ENCODE measurements at regions not wholly inside any gene's neighbourhood (a gene's known extent, or its start where the extent isn't known, plus 50 kb on each side); places are given as distances from the start of the nearest gene placed in this dataset.

DNA sequence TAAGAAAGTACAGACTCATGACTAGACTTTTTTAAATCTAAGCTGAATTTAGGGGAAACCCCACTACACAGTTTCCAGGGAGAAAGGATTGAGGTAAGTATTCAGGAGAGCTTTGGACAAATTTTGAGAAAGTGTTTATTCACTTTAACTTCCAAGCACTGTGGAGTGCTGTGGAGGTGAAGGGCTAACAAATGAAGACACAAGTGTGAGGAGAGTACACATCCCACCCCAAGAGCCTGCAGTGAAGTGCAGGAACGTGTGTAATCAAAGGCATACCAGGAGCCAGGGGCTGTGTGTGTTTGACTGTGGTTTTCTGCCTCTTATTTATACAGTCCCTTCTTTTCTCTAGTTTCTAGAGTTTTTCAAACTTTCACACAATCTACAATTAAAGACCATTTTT lies 118.3 kb downstream of the CMPK2 start (continued):
- TF ChIP-seq, protein P1, sequence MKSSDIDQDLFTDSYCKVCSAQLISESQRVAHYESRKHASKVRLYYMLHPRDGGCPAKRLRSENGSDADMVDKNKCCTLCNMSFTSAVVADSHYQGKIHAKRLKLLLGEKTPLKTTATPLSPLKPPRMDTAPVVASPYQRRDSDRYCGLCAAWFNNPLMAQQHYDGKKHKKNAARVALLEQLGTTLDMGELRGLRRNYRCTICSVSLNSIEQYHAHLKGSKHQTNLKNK (CRISPR knock-in tag; IDR thresholded peaks at IDR 0.05) = no peak
- no peak for TF ChIP-seq CREB1 (CRISPR knock-in tag; IDR thresholded peaks at IDR 0.05)
- TF ChIP-seq ZNF138 (CRISPR knock-in tag; conservative IDR thresholded peaks at IDR 0.05) = no peak
- no peak for TF ChIP-seq MAX (CRISPR knock-in tag; IDR thresholded peaks at IDR 0.05)
- TF ChIP-seq NR3C1 (CRISPR knock-in tag; conservative IDR thresholded peaks at IDR 0.05; ENCODE audit: low read depth) = no peak
- TF ChIP-seq HMGA2 (CRISPR knock-in tag; IDR thresholded peaks at IDR 0.05) = no peak
- TF ChIP-seq ZNF423 (CRISPR knock-in tag; IDR thresholded peaks at IDR 0.05) = no peak
- TF ChIP-seq FOXK1 (CRISPR knock-in tag; IDR thresholded peaks at IDR 0.05) = no peak
- TF ChIP-seq AFF4 (CRISPR knock-in tag; IDR thresholded peaks at IDR 0.05; ENCODE audit: borderline replicate concordance) = no peak
- no peak for TF ChIP-seq CREM (CRISPR knock-in tag; IDR thresholded peaks at IDR 0.05)
- no peak for TF ChIP-seq FOXJ3 (CRISPR knock-in tag; IDR thresholded peaks at IDR 0.05; ENCODE audit: borderline replicate concordance)
- no peak for TF ChIP-seq IRF2 (CRISPR knock-in tag; IDR thresholded peaks at IDR 0.05; ENCODE audit: borderline replicate concordance, low read depth)
- no peak for TF ChIP-seq EMX1 (CRISPR knock-in tag; IDR thresholded peaks at IDR 0.05)
- no peak for TF ChIP-seq TP53 (CRISPR knock-in tag; IDR thresholded peaks at IDR 0.05)

GRCh38 chr2:6748406-6749067 lies 117.2 kb downstream of the CMPK2 start:
- POLR2A ChIA-PET = no interaction called here
- Mint-ChIP-seq H3K27me3 (ENCODE audit: low read depth) (peaks cover 16% of the 10 kb centered on the region), H3K36me3 (peaks cover 69% of the 10 kb centered on the region), H3K4me1 (no peaks in the 10 kb centered on the region), H3K9me3 (peaks cover 84% of the 10 kb centered on the region), H3K27ac (no peak overlapping the region), H3K4me3 (no peak overlapping the region)
- no peak for DNase-seq (ENCODE audit: low spot score)
- no peak for ATAC-seq
- CTCF ChIA-PET = no interaction called here
- TF ChIP-seq ZNF416 (CRISPR knock-in tag; IDR thresholded peaks at IDR 0.05) (no peak), E2F4 (CRISPR knock-in tag; IDR thresholded peaks at IDR 0.05; ENCODE audit: borderline replicate concordance, low read depth) (no peak), ZNF396 (CRISPR knock-in tag; IDR thresholded peaks at IDR 0.05; ENCODE audit: borderline replicate concordance) (no peak), E2F5 (CRISPR knock-in tag; IDR thresholded peaks at IDR 0.05) (no peak), ZNF232 (CRISPR knock-in tag; IDR thresholded peaks at IDR 0.05) (no peak), MYBL2 (CRISPR knock-in tag; IDR thresholded peaks at IDR 0.05) (no peak), ZNF263 (CRISPR knock-in tag; IDR thresholded peaks at IDR 0.05; ENCODE audit: low read depth) (no peak), SOX15 (CRISPR knock-in tag; IDR thresholded peaks at IDR 0.05) (no peak), GRHL2 (CRISPR knock-in tag; IDR thresholded peaks at IDR 0.05; ENCODE audit: insufficient replicate concordance, severe bottlenecking) (no peak), NFYB (CRISPR knock-in tag; conservative IDR thresholded peaks at IDR 0.05; ENCODE audit: low read depth) (no peak), ATF1 (CRISPR knock-in tag; IDR thresholded peaks at IDR 0.05) (no peak), OVOL2 (CRISPR knock-in tag; IDR thresholded peaks at IDR 0.05; ENCODE audit: borderline replicate concordance) (no peak), NR3C1 (CRISPR knock-in tag; conservative IDR thresholded peaks at IDR 0.05; ENCODE audit: low read depth) (no peak)
- TF ChIP-seq, protein P2, sequence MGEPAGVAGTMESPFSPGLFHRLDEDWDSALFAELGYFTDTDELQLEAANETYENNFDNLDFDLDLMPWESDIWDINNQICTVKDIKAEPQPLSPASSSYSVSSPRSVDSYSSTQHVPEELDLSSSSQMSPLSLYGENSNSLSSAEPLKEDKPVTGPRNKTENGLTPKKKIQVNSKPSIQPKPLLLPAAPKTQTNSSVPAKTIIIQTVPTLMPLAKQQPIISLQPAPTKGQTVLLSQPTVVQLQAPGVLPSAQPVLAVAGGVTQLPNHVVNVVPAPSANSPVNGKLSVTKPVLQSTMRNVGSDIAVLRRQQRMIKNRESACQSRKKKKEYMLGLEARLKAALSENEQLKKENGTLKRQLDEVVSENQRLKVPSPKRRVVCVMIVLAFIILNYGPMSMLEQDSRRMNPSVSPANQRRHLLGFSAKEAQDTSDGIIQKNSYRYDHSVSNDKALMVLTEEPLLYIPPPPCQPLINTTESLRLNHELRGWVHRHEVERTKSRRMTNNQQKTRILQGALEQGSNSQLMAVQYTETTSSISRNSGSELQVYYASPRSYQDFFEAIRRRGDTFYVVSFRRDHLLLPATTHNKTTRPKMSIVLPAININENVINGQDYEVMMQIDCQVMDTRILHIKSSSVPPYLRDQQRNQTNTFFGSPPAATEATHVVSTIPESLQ (CRISPR knock-in tag; IDR thresholded peaks at IDR 0.05) = no peak
- TF ChIP-seq, protein P3, sequence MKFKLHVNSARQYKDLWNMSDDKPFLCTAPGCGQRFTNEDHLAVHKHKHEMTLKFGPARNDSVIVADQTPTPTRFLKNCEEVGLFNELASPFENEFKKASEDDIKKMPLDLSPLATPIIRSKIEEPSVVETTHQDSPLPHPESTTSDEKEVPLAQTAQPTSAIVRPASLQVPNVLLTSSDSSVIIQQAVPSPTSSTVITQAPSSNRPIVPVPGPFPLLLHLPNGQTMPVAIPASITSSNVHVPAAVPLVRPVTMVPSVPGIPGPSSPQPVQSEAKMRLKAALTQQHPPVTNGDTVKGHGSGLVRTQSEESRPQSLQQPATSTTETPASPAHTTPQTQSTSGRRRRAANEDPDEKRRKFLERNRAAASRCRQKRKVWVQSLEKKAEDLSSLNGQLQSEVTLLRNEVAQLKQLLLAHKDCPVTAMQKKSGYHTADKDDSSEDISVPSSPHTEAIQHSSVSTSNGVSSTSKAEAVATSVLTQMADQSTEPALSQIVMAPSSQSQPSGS (CRISPR knock-in tag; IDR thresholded peaks at IDR 0.05; ENCODE audit: borderline replicate concordance, low read depth) = no peak

All from WTC11 (cell line).